SK-N-SH treated with all-trans-retinoic acid at 6 μM for 48 hours (cell line): ENCODE measurements at regions not wholly inside any gene's neighbourhood (a gene's known extent, or its start where the extent isn't known, plus 50 kb on each side); places are given as distances from the start of the nearest gene placed in this dataset.

Experiments used
- BACH2 ChIP-seq: fragments of 250-450 bp; sonication (Bioruptor Pico); IDR thresholded peaks from 2 replicates; pipeline ENCODE4 v1.9.0; 2021; ENCODE audit warnings: mild to moderate bottlenecking, borderline replicate concordance
- PPARA ChIP-seq: fragments of 250-450 bp; sonication (Bioruptor Pico); IDR thresholded peaks from 2 replicates; pipeline ENCODE4 v1.5.0; 2020; ENCODE audit warnings: mild to moderate bottlenecking, borderline replicate concordance

DNA sequence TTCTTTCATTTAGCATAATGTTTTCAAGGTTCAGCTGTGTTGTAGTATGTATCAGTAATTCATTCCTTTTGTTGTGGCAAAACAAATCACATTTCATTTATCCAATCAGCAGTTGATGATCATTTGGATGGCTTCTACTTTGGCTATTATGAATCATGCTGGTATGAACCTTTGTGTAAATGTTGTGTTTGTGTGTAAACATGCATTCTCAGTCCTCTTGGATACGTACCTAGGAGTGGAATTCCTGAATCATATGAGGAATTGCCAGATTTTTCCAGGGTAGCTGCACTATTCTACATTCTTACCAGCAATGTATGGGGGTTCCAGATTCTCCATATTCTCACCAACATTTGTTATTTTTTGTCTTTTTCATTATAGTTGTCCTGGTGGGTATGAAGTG is 578.5 kb upstream of the MKI67 start:
- TF ChIP-seq PPARA (CRISPR knock-in tag) = no peak
- no peak for TF ChIP-seq BACH2 (CRISPR knock-in tag)
